Activated CD4-positive, alpha-beta T cell treated with anti-CD3 and anti-CD28 coated beads, Interleukin-2, amount 50 U/mL, for 4 hours (primary cell): ENCODE measurements at regions not wholly inside any gene's neighbourhood (a gene's known extent, or its start where the extent isn't known, plus 50 kb on each side); places are given as distances from the start of the nearest gene placed in this dataset.

ENCODE experiments used
- DNase-seq, 2 experiments: peaks; one replicate each; pipeline ENCODE4 v3.0.0-alpha.2; 2020

GRCh38 chr6:95071464-95071863 is 505.9 kb upstream of the MANEA start:
- no peak for DNase-seq

DNA sequence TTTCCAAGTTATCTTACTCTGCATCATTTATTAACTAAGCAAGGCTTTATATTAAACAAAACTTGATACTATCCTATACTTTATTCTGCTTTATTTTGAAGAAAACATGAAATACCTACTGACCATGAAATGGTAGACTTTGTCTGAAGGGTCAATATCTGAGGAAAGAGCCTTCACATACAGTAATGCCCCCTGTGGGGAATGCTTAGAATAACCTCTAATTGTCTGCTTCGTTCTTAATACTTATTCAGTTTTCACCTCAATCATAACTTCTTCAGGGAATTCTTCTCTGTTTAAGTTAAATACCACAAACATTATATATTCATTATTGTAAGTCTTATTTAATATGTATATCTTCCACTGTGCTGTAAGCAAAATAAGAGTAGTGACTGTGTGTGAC is 498.9 kb upstream of the MANEA start:
- no peak for DNase-seq

DNA sequence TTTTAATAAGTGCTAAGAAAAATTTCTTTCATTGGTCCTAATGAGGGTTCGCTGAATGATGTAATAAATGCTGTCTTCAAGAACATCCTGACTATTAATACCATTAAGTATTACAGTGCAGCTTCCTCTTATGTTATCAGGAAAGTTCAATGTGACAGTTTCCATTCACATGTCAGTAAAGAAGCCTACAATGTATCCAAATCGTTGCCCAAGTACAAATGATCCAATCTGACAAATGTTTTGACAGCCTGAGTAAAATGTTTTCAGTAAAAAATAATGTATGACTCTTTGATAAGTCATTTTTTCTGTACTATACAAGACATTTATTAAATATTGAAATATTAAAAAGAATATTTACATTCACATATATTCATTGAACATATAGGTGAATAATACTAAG is 496.1 kb upstream of the MANEA start:
- DNase-seq = no peak

- no peak for DNase-seq
Measured at GRCh38 chr6:95081949-95082348, 495.4 kb upstream of the MANEA start.

GRCh38 chr6:95083506-95083905 is 493.8 kb upstream of the MANEA start:
- DNase-seq = no peak

- DNase-seq = no peak
Measured at GRCh38 chr6:95084867-95085266, 492.5 kb upstream of the MANEA start.

GRCh38 chr6:95087394-95088097 is 489.8 kb upstream of the MANEA start:
- no peak for DNase-seq

DNA sequence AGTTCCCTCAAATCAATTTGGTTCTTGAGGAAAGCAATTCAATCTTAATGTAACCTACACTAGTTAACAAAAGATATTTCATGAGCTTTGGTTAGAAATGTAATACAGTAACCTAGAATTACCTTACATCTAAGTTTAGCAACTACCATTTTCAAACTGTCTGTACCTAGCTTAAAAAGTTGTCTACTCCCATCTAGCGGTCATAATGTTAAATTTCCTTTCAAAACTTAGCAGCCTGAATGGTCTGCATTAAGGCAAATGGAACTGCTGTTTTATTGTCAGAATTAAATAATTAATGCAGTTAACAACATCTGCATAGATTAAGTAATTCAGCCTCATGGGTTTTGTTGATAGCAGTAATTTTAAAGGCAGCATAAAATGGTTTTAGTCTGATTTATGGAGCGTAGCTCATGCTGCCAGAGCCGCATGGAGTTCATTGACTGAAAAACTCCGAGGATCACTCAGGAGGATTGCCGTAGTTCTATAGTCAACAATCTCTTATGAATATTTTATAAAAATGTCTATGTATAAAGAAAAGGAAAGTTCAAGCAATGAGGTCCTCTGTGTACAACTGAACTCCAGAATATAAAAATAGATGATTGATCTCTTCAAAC is 485.4 kb upstream of the MANEA start:
- no peak for DNase-seq

DNA sequence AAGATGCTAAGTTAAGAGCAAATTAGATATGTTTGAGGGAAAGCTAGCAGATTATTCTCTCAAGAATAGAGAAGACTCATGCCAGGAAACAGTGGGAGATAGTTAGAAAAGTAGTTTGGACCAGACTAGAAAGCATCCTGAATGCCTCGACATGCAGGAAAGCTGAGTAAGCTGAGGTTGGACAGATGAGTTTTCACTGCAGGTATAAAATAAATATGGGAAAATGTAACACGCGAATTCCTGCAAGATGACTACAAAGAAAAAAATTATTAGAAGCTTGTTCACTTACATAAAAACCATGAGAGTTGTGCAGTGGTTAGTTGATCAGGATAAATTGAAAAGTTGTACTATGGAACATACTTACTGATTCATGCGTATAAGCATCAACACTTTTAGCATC is 484.2 kb upstream of the MANEA start:
- DNase-seq = no peak

DNA sequence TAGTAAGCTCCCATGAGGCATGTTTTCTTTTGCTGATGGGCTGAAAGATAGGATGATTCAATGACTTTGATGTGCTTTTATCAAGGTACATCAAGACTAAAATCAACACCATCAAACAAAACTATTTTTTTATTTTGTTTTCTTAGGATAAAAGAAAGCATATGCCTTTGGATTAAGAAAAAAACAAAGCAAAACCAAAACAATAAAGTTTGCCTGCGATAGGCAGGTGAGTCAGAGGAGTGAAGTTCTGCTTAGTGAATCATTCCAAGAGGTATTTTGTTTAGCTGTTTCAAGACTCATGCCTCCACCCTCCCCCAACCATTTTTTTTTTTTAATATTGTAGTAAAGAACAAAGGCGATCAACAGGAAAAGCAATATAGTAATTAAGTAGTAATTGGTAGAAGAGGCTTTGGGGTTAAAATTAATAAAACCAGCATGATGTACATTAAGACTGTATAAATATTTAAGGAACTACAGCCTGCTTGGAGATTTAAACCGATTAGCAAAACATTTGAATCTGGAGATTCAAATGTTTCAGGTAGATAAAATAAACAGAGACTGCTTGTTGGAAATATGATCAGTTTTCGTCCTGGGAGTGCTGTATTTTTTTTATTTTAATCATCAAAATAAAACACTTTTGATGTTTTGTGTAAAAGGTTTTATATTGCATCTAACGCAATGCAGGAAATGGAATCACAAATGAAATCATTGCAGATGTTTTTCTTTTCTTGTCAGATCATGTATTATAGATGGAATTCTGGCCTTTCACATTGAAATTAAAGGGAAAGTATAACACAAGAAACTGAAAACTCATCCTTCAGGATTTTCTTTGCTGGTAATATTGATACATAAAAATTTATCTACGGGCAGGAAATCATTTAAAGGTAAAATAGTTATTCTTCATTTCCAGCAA is 482.3 kb upstream of the MANEA start:
- no peak for DNase-seq

DNA sequence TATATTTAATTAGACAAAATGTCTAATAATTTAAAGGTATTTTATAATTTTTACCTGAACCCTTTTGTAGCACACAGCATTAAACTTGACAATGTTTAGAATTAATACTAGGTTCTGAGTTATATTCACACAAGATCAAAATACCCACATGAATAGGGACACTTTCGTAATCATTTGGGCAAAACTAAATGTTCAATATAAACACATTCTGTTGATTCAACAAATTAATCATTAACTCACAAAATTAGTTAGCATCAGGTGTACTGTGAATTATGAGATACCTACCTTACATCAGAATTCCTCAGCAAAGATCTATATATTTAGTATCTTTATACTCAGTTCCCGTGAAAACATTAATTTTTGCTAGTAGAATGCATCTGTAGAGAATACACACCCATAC is 481.5 kb upstream of the MANEA start:
- no peak for DNase-seq

DNA sequence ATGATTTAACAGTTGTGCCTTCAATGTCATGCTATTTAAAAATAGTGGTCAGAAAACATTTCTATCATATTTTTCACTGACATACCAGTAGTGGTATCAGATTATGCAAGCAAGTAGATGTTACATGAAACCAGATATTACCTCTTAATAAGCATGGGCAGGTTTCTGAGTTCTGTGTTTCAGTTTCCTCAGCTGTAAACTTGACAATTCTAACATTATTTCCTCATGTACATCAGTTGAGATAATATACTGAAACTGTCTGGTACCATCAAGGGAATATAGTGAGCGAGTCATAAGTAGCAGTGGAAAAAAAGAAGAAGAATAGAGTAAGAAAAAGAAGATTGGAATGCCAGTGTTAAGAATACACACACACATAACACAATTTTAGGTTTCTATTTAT is 477.9 kb upstream of the MANEA start:
- no peak for DNase-seq

DNA sequence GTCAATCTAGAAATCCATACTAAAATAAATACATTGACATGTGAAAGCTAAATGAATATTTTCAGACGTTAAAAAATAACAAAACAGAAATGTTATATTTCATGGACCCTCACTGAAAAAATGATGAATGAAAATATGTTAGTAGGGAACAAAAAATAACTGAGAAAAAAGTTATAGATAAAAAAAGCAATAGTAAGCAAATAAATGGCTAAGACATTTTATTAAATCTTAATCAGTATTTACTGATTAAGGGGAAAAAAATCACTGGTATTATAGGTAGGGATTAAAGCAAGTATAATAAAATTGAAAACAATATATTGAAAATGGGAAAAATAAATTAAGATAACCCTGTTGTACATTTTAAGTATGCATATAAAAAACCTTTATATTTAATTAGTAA is 468.1 kb upstream of the MANEA start:
- no peak for DNase-seq

GRCh38 chr6:95110767-95111166 is 466.6 kb upstream of the MANEA start:
- DNase-seq = no peak

GRCh38 chr6:95117236-95117635 is 460.1 kb upstream of the MANEA start:
- DNase-seq = no peak

GRCh38 chr6:95119927-95120326 is 457.4 kb upstream of the MANEA start:
- DNase-seq = no peak

DNA sequence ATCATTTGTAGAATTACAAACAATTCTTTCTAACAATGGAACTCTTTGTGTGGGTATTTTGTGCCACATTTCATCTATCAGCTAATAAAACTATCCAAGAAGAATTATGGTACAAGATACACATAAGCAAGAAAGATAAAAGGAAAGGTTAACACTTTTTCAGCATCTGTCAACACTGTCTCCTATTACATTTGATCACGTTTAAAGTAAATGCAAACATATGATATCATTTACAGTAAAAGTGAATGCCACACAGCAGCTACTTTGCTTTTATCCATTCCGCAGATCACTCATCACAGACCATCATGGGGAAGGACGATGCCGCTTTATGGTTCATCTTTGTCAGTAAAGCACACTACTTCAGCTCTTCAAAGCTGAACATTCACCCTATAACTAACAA is 456.4 kb upstream of the MANEA start:
- DNase-seq = no peak

GRCh38 chr6:95127261-95127660 is 450.1 kb upstream of the MANEA start:
- DNase-seq = no peak

GRCh38 chr6:95128439-95128838 is 448.9 kb upstream of the MANEA start:
- DNase-seq = no peak

DNA sequence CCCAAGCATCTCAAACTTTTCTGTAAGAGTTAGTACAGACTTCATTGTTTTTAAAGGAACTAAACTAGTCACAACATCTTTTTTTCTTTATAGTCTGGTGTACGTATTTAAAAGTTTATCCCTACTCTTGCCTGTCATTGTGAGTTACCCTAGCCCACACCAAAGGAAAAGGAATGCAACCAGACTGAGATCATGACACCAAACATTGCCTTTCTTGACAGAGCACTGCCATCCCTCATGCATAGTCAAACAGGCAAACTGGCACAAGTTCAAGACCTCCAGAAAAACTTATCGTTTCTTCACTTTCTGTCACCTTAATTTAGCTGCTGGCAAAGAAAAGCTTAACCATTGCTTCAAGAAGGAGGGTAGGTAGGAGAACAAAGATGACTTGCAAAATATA is 448.4 kb upstream of the MANEA start:
- DNase-seq = no peak

DNA sequence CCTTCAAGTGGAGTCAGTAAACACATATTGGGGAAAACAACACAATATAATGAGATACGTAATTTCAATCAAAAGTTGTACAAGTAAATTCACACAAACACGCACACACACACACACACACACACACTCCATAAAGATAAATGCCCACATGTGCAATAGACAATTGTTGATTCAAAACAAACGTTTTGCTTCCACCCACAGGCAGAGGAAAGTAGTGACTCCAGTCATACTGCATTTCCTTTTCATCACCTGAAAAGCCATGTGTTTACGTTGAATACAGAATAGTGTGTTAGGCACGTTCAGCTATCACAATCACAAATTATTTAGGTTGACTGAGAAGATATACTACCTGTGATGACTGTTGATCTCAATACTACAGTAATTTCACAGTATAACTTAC is 443.8 kb upstream of the MANEA start:
- DNase-seq = no peak

DNA sequence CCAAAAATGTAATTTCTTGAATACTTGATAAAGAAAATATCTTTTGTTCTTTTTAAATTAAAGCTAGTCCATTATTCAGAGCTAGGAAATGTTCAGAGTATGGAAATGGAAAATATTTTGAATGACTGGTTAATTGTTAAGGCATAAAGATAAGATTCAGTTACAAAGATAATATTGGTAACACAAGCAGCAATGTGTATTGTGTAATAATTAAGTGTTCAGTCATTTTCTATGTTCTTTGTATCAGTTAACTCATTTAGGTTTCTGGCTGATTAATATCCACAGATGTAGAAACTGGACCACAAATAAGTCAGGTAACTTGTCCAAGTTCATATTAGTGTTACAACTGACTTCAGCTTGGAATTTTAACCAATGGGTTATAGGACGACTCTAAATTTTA is 442.2 kb upstream of the MANEA start:
- no peak for DNase-seq

- DNase-seq = no peak
Measured at GRCh38 chr6:95142101-95142500, 435.2 kb upstream of the MANEA start.
